WTC11 (cell line): ENCODE measurements at regions not wholly inside any gene's neighbourhood (a gene's known extent, or its start where the extent isn't known, plus 50 kb on each side); places are given as distances from the start of the nearest gene placed in this dataset.

Experiments
- ATAC-seq: fragments of 200-7000 bp; cut with Tn5 transposase; 2 replicates; pipeline ENCODE4 v1.10.0; 2021; ENCODE audit warnings: mild to moderate bottlenecking, moderate library complexity
- CTCF ChIA-PET: fragments of 300-600 bp; sonication (Branson Sonifier 250); formaldehyde crosslinking; loops from one replicate; lab custom pipeline; 2021; ENCODE audit warnings: antibody characterized with exemption; lab: Charles Lee
- POLR2A ChIA-PET: fragments of 350-600 bp; sonication (Branson Sonifier 250); formaldehyde crosslinking; loops from one replicate; lab custom pipeline; 2021; ENCODE audit warnings: antibody characterized with exemption; lab: Charles Lee
- DNase-seq: peaks from one replicate; pipeline ENCODE4 v3.0.0; 2021; ENCODE audit warnings: low spot score
- H3K27ac Mint-ChIP-seq: 2 replicates; pipeline ENCODE4 v1.8.0; 2021; ENCODE audit warnings: mixed read lengths
- H3K27me3 Mint-ChIP-seq: 2 replicates; pipeline ENCODE4 v1.8.0; 2021; ENCODE audit warnings: low read depth, mild to moderate bottlenecking, moderate library complexity, mixed read lengths
- H3K36me3 Mint-ChIP-seq: 2 replicates; pipeline ENCODE4 v1.8.0; 2021; ENCODE audit warnings: mixed read lengths
- H3K4me1 Mint-ChIP-seq: 2 replicates; pipeline ENCODE4 v1.8.0; 2022; ENCODE audit warnings: mixed read lengths
- H3K4me3 Mint-ChIP-seq: 2 replicates; pipeline ENCODE4 v1.8.0; 2021; ENCODE audit warnings: mild to moderate bottlenecking, moderate library complexity, mixed read lengths
- H3K9me3 Mint-ChIP-seq: 2 replicates; pipeline ENCODE4 v1.8.0; 2021; ENCODE audit warnings: mixed read lengths
- ARID4B ChIP-seq: sonication (generic); formaldehyde crosslinking; IDR thresholded peaks from 2 replicates; pipeline ENCODE4 v1.8.0; 2023; ENCODE audit warnings: missing genetic modification reagents, mild to moderate bottlenecking, borderline replicate concordance
- CBFB ChIP-seq: sonication (generic); formaldehyde crosslinking; IDR thresholded peaks from 2 replicates; pipeline ENCODE4 v1.8.1; 2022; ENCODE audit warnings: mild to moderate bottlenecking, low read depth, missing genetic modification reagents
- CREM ChIP-seq: sonication (generic); formaldehyde crosslinking; IDR thresholded peaks from 2 replicates; pipeline ENCODE4 v1.8.1; 2022; ENCODE audit warnings: mild to moderate bottlenecking, missing genetic modification reagents, moderate library complexity
- ERG ChIP-seq: fragments of 250-450 bp; sonication (Bioruptor Pico); IDR thresholded peaks from 2 replicates; pipeline ENCODE4 v1.8.0; 2021; ENCODE audit warnings: mild to moderate bottlenecking
- GABPB1 ChIP-seq: sonication (generic); formaldehyde crosslinking; IDR thresholded peaks from 2 replicates; pipeline ENCODE4 v1.8.1; 2023; ENCODE audit warnings: mild to moderate bottlenecking, missing genetic modification reagents
- GRHL2 ChIP-seq: fragments of 250-450 bp; sonication (Bioruptor Pico); IDR thresholded peaks from 2 replicates; pipeline ENCODE4 v1.8.0; 2022; ENCODE audit warnings: mild to moderate bottlenecking, moderate library complexity; ENCODE audit not compliant: insufficient replicate concordance, severe bottlenecking
- HMGXB4 ChIP-seq: sonication (generic); formaldehyde crosslinking; IDR thresholded peaks from 2 replicates; pipeline ENCODE4 v1.8.1; 2023; ENCODE audit warnings: mild to moderate bottlenecking, moderate library complexity, missing genetic modification reagents
- MAX ChIP-seq: sonication (generic); formaldehyde crosslinking; IDR thresholded peaks from 2 replicates; pipeline ENCODE4 v1.8.0; 2022; ENCODE audit warnings: mild to moderate bottlenecking, missing genetic modification reagents
- MLX ChIP-seq: sonication (generic); formaldehyde crosslinking; IDR thresholded peaks from 2 replicates; pipeline ENCODE4 v1.8.1; 2023; ENCODE audit warnings: mild to moderate bottlenecking, missing genetic modification reagents, moderate library complexity
- MXD4 ChIP-seq: fragments of 250-450 bp; sonication (Bioruptor Pico); IDR thresholded peaks from 2 replicates; pipeline ENCODE4 v1.8.0; 2021; ENCODE audit warnings: mild to moderate bottlenecking, moderate library complexity, borderline replicate concordance
- MYBL2 ChIP-seq: sonication (generic); formaldehyde crosslinking; IDR thresholded peaks from 2 replicates; pipeline ENCODE4 v1.8.1; 2023; ENCODE audit warnings: mild to moderate bottlenecking, moderate library complexity, missing genetic modification reagents
- NFYB ChIP-seq: sonication (generic); formaldehyde crosslinking; conservative IDR thresholded peaks from 2 replicates; pipeline ENCODE4 v1.8.0; 2022; ENCODE audit warnings: low read depth, missing genetic modification reagents
- NR2C2 ChIP-seq: sonication (generic); formaldehyde crosslinking; IDR thresholded peaks from 2 replicates; pipeline ENCODE4 v1.8.0; 2022; ENCODE audit warnings: mild to moderate bottlenecking, missing genetic modification reagents
- NR3C1 ChIP-seq: sonication (generic); formaldehyde crosslinking; conservative IDR thresholded peaks from 2 replicates; pipeline ENCODE4 v1.8.1; 2023; ENCODE audit warnings: low read depth, mild to moderate bottlenecking, missing genetic modification reagents
- OVOL2 ChIP-seq: fragments of 250-450 bp; sonication (Bioruptor Pico); IDR thresholded peaks from 2 replicates; pipeline ENCODE4 v1.9.0; 2021; ENCODE audit warnings: mild to moderate bottlenecking, borderline replicate concordance
- PRDM15 ChIP-seq: sonication (generic); formaldehyde crosslinking; IDR thresholded peaks from 2 replicates; pipeline ENCODE4 v1.8.0; 2022; ENCODE audit warnings: missing genetic modification reagents
- RELA ChIP-seq: sonication (generic); formaldehyde crosslinking; IDR thresholded peaks from 2 replicates; pipeline ENCODE4 v1.8.1; 2022; ENCODE audit warnings: missing genetic modification reagents, mild to moderate bottlenecking, borderline replicate concordance
- ZNF317 ChIP-seq: sonication (generic); formaldehyde crosslinking; IDR thresholded peaks from 2 replicates; pipeline ENCODE4 v1.8.1; 2023; ENCODE audit warnings: low read depth, mild to moderate bottlenecking, moderate library complexity, missing genetic modification reagents, borderline replicate concordance

GRCh38 chr16:75837264-75837663 is 111.0 kb upstream of the CPHXL start:
- no peak for TF ChIP-seq MXD4 (CRISPR knock-in tag)
- TF ChIP-seq ARID4B (CRISPR knock-in tag), result no peak
- no peak for TF ChIP-seq NR2C2 (CRISPR knock-in tag)
- no peak for TF ChIP-seq HMGXB4 (CRISPR knock-in tag)
- no peak for TF ChIP-seq MAX
- no peak for TF ChIP-seq MYBL2 (CRISPR knock-in tag)
- TF ChIP-seq MLX (CRISPR knock-in tag), result no peak
- TF ChIP-seq, all 79 proteins: peak for 0
- Mint-ChIP-seq H3K4me3 (no peak overlapping the region), H3K4me1 (no peaks in the 10 kb centered on the region), H3K27ac (no peak overlapping the region), H3K27me3 (peaks cover 92% of the 10 kb centered on the region), H3K9me3 (peaks cover 60% of the 10 kb centered on the region), H3K36me3 (peaks cover 21% of the 10 kb centered on the region)
- ATAC-seq, result no peak
- ChIA-PET CTCF (no interaction called here), POLR2A (no interaction called here)
- DNase-seq, result no peak

GRCh38 chr16:75837681-75838080 is 111.4 kb upstream of the CPHXL start:
- ChIA-PET CTCF (no interaction called here), POLR2A (no interaction called here)
- peaks cover 92% of the 10 kb centered on the region for H3K27me3 Mint-ChIP-seq
- DNase-seq (no peak), ATAC-seq (no peak)
- no peaks in the 10 kb centered on the region for H3K4me1 Mint-ChIP-seq
- H3K27ac Mint-ChIP-seq, result no peak overlapping the region
- no peak overlapping the region for H3K4me3 Mint-ChIP-seq
- peaks cover 56% of the 10 kb centered on the region for H3K9me3 Mint-ChIP-seq
- H3K36me3 Mint-ChIP-seq, result peaks cover 17% of the 10 kb centered on the region
- no peak for TF ChIP-seq PRDM15 (CRISPR knock-in tag)
- no peak for TF ChIP-seq CBFB (CRISPR knock-in tag)
- no peak for TF ChIP-seq ZNF317 (CRISPR knock-in tag)
- no peak for TF ChIP-seq RELA (CRISPR knock-in tag)
- TF ChIP-seq ERG, result no peak
- no peak for TF ChIP-seq GRHL2 (CRISPR knock-in tag)
- TF ChIP-seq GABPB1 (CRISPR knock-in tag), result no peak
- TF ChIP-seq NFYB (CRISPR knock-in tag), result no peak
- no peak for TF ChIP-seq CREM
- no peak for TF ChIP-seq NR3C1 (CRISPR knock-in tag)
- no peak for TF ChIP-seq OVOL2
- no peak for TF ChIP-seq ARID4B (CRISPR knock-in tag)
- no peak for TF ChIP-seq NR2C2 (CRISPR knock-in tag)
